ENCODE measurements at regions not wholly inside any gene's neighbourhood (a gene's known extent, or its start where the extent isn't known, plus 50 kb on each side); places are given as distances from the start of the nearest gene placed in this dataset.
"Not testable (repeated sequence)": the region's sequence is repeated elsewhere in the genome, so short reads cannot be mapped to it uniquely, and the experiment has no call there.

DNA sequence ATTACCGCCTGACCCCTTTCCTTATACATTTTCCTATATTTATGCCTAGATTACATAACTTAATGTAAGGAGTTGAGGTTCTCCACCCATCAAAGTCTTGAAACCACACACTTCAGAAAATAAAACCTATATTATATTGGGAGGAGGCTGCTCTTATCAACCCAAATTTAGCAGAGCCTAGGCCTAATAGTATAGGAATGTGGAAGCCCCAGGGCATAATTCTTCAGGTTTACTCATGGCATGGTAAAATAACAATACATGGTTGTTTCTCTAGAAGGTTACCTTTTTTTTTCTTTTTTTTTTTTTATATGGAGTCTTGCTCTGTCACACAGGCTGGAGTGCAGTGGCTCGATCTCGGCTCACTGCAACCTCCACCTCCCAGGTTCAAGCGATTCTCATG, 157.6 kb upstream of the KCTD3 start:
- TF ChIP-seq, protein P1, sequence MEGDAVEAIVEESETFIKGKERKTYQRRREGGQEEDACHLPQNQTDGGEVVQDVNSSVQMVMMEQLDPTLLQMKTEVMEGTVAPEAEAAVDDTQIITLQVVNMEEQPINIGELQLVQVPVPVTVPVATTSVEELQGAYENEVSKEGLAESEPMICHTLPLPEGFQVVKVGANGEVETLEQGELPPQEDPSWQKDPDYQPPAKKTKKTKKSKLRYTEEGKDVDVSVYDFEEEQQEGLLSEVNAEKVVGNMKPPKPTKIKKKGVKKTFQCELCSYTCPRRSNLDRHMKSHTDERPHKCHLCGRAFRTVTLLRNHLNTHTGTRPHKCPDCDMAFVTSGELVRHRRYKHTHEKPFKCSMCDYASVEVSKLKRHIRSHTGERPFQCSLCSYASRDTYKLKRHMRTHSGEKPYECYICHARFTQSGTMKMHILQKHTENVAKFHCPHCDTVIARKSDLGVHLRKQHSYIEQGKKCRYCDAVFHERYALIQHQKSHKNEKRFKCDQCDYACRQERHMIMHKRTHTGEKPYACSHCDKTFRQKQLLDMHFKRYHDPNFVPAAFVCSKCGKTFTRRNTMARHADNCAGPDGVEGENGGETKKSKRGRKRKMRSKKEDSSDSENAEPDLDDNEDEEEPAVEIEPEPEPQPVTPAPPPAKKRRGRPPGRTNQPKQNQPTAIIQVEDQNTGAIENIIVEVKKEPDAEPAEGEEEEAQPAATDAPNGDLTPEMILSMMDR (conservative IDR thresholded peaks at IDR 0.05; ENCODE audit: low read length): not testable (repeated sequence)
- TF ChIP-seq EZH2phosphoT487 (IDR thresholded peaks at IDR 0.05; ENCODE audit: borderline replicate concordance, low read depth, low read length): not testable (repeated sequence)

Data from OCI-LY7 (cell line).